22Rv1 (cell line): ENCODE measurements at regions not wholly inside any gene's neighbourhood (a gene's known extent, or its start where the extent isn't known, plus 50 kb on each side); places are given as distances from the start of the nearest gene placed in this dataset.

ENCODE experiments used
- CTCF ChIP-seq: fragments of 450-650 bp; IDR thresholded peaks from 2 replicates; pipeline ENCODE4 v1.5.1; 2017; ENCODE audit warnings: mild to moderate bottlenecking
- ZFX ChIP-seq: fragments of 450-650 bp; IDR thresholded peaks from 2 replicates; pipeline ENCODE4 v1.6.1; 2017; ENCODE audit warnings: antibody characterized with exemption, borderline replicate concordance

- no peak for TF ChIP-seq CTCF
- no peak for TF ChIP-seq ZFX
Measured at GRCh38 chr2:210833403-210833802, 277.0 kb downstream of the CPS1 start.
